HG03439 (cell line): ENCODE measurements at regions not wholly inside any gene's neighbourhood (a gene's known extent, or its start where the extent isn't known, plus 50 kb on each side); places are given as distances from the start of the nearest gene placed in this dataset.
"Not testable (repeated sequence)": the region's sequence is repeated elsewhere in the genome, so short reads cannot be mapped to it uniquely, and the experiment has no call there.

Experiments used
- ATAC-seq: cut with Tn5 transposase; IDR thresholded peaks from one replicate; pipeline ENCODE4 v1.9.1; 2021; ENCODE audit warnings: mild to moderate bottlenecking, moderate library complexity; ENCODE audit not compliant: unreplicated experiment

DNA sequence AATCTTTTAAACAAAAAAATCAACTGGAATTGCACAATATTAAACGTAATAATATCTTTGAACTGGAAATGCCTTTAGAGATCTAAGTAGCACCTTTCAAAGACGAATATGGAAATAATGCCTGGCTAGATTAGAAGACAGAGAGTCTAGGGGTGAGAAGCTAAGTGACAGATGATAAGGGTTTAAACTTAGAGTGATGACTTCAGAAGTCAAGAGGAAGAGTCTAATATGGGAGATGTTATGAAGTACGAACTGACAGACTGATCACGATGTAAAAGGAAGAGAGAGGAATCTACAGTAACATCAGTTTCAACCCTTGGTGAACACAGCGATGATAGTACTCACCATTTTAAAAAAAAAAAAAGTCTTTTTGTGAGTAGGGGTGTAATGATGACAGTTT lies 57.9 kb downstream of the HINT1 start:
- no peak for ATAC-seq

DNA sequence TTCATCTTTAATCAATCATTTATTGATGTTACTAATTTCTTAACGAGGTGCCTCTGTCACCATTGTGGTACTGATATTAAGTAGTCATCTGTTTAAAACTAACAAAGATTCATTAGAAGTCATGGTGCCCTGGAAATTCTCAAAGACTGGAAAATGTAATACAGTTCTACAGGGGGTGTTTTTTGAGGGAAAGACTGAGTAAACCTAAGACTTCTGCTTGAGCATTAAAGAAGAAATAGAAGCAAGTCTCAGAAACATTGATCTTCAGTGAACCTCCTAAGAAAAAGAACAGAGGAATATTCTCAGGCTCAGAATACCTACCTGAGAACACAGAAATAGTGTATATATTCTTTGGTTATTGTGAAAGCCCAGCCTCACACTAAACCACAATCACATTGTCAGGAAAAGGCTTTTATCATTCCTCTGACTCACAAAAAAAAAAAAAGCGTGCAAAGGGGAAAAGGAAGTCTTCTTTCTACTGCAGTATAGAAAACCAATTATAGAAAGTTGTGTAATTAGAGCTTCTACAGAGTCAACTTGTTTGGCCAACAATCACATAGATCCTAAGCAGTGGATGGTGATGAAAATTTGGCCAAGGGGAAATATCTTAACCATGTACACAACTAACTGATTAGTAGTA lies 60.8 kb downstream of the HINT1 start:
- no peak for ATAC-seq

DNA sequence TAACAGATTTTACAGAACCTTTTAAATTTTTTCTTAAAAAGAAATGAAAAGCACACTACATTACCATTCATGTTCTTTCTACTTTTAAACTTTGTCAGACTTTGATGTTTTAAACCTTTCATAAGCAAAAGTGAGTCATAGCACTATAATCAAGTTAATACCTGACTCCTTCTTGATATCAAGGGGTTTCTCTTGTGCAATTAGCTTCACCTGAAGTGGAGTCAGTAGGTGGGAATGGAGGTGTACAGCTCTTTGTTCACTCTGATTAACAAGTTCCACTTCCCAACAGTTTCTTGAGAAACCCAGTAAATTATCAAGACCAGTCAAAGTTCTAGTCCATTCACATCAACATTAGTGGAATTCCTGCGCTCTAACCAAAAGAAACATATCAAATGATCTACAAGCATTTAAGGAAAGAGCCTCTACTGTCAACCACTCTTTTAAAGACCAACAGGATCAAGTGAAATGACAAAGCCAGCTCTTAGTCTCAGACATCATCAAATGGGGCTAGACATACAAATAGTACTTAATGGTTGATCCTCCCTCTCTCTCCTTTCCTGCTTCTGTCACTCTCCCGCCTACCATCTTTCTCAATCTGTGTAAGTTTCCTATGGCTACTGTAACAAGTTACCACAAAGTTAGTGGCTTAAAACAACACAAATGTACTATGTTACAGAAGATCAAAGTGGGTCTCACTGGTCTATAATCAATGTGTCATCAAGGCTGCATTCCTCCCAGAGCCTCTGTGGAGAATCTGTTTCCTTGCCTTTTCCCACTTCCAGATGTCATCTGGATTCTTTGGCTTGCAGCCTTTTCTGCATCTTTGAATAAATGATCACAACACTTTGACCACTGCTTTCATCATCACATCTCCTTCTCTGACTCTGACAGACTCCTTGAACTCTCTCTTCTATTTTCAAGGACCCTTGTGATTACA lies 68.0 kb downstream of the HINT1 start:
- ATAC-seq: no peak

DNA sequence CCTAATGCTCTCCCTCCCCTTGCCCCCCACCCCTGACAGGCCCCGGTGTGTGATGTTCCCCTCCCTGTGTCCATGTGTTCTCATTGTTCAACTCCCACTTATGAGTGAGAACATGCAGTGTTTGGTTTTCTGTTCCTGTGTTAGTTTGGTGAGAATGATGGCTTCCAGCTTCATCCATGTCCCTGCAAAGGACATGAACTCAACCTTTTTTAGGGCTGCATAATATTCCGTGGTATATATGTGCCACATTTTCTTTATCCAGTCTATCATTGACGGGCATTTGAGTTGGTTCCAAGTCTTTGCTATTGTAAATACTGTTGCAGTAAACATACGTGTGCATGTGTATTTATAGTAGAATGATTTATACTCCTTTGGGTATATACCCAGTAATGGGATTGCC lies 69.5 kb downstream of the HINT1 start:
- ATAC-seq: not testable (repeated sequence)

DNA sequence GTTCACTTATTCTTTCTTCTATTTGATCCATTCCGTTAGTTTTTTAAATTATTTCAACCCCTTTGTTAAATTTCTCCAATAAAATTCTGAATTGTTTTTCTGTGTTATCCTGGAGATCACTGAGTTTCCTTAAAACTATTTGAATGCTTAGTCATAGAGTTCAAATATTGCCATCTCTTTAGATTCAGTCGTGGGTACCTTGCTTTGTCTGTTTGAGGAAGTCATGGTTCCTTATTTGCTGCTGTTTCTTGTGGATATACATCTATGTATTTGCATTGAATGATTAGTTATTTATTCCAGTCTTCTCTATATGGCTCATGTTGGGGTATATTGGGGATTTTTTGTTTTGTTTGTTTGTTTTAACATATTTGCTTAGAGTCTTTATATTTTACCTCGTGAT lies 80.6 kb downstream of the HINT1 start:
- no peak for ATAC-seq

DNA sequence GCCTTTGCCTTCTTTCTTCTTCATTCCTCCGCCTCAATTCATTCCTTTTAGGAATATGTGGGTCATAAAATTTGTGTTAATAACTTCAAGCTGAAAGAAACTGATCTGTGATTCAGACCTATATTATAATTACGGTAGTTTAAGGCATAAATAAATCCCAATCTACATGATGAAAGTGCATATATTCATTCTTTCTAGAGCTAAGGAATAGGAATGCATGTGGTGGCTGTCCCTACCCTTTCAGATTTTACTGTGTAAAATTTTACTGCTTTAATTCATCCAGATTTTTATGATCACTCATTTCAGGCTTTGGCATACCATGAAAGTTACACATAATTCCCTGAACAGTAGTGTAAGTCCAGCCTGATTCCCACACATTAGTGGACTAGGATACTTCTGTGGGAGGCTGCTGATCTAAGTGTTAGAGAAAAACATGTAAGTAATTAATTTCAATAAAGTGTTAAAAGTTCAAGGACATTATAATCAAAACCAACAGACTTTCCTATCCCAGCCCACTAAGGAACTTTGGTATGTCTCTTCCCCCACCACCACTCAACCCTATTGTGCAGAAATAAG lies 83.1 kb downstream of the HINT1 start:
- no peak for ATAC-seq

DNA sequence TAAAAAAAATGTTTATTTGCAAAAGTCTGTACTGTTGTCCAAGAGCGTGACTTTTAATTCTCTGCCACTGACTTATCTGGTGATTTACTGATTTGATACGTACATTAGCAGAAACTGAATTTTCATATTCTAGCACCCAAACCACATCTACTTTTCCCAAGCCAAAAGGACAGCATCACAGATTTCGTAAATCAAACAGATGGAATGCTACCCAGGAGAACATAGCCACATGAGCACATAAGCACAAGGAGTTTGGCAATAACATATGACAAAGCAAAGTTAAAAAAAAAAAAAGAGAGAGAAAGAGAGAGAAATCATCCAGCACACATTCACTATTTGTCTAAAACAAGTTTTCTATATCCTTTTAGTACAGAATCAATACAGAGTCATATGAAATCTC lies 83.7 kb downstream of the HINT1 start:
- no peak for ATAC-seq

DNA sequence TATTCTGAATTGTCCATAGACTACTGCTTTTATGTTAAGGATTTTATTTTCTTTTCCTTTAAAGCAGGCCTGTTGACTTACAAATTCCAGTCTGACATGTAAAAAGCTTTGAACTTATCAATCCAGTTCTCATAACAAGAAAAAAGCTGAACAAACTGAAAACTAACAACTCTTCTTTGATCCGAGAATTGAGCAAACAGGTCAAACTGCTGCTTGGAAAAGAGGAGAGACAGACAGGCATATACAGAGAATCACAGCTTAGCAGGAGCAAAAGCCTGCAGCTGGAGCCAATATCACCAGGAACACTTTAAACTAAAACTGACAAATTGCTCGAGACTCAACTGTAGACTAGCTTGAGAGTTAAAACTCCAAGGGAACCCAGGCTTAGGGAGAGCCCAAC lies 85.8 kb downstream of the HINT1 start:
- no peak for ATAC-seq

DNA sequence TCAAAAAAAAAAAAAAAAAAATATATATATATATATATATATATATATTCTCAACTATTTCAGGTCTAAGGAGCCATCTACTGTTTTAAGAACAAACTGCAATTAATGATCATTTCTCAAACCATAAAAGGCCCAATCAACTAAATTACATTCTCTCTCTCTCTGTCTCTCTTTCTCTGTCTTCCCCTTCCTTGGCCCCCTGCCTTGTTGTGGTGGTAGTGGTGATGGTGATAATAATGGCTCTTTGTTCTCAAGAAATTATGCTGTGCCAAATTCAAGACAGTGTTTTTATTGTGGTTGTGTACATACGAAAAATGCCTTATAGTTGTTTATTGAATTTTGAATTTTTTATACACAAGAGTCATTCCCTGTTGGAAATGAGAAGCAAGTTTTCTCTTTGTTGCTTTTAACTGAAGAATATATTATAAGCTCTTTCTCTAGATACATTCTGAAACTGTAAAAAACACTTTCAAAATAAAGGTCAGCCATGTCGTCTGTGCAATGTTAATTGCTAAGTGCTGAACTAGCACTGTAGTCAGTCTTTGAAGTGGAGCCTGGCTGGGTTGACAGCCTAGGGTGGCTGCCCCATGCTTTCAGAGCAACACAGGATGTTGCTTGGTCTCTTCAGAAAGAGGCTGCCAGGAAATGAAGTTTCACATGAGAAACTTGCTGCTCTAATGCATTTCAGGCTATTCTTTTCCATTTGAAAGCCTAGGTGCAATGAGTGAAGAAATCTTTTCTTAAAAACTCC lies 96.0 kb downstream of the HINT1 start:
- ATAC-seq: peak; percentile 83

DNA sequence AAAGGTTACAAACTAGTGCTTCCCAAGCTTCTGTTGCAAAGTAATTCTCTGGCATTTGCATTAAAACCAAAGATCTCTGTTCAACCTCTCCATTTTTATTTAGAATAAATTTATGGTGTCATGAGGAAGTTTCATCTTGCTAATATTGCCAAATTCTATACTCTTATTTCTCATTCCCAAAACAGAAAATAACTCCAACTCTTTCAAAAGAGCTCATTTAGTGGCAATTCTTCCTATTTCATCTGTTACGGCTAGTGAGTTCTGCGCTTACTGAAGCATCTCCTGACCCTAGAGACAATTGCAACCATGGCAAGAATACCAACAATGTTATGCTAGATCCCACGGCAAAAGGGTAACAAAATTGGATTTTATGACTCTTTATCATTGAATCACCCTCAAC lies 97.0 kb downstream of the HINT1 start:
- ATAC-seq: no peak

DNA sequence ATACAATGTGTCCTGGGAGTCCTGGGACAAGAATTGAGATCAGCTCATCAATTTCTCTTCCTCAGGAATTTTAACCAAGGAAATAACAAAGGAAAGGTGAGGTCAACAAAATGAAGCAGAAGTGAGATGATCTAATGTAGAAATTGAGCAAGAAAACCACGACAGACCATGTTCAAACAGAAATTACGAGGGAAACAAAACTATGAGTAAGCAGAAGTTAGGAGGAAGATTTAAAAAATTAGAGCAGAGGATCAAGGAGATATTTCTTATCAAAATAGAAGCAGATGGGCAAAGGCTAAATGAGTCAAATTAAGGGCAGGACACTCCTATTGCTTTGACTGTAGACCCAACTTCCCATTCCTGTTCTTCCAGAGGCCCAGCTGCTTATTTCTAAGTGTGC lies 97.4 kb downstream of the HINT1 start:
- no peak for ATAC-seq

DNA sequence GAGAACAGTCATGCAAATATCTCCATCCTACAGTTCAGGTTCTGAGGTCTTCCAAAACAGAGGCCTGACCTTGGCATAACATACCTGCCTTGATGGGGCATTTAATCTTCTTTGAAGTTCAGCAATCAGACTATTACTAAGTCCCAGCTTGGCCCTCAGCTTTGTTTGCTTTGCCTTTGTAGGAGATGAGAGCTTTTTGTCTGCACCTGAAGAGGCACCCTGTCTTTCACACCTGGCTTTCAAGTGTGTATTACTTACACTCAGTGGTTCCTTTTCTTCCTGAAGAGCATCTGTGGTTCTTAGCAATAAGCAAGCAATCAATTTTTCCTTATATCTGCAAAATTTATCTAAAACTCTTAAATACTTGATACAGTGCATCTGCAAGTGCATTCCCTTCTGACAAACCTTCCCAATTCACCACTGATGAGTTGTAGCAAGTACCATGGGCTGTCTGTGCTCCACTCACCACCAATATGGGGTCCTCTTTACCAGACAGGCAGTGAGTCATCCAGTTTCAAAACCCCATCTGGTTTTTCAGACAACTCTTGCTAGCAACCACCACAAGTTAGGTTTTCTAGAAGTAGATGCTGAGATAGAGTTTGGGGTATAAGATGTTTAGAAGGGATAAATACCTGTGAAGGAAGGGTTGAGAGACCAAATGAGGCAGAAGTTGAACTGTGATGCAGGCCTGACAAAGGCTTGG lies 100.2 kb downstream of the HINT1 start:
- no peak for ATAC-seq

DNA sequence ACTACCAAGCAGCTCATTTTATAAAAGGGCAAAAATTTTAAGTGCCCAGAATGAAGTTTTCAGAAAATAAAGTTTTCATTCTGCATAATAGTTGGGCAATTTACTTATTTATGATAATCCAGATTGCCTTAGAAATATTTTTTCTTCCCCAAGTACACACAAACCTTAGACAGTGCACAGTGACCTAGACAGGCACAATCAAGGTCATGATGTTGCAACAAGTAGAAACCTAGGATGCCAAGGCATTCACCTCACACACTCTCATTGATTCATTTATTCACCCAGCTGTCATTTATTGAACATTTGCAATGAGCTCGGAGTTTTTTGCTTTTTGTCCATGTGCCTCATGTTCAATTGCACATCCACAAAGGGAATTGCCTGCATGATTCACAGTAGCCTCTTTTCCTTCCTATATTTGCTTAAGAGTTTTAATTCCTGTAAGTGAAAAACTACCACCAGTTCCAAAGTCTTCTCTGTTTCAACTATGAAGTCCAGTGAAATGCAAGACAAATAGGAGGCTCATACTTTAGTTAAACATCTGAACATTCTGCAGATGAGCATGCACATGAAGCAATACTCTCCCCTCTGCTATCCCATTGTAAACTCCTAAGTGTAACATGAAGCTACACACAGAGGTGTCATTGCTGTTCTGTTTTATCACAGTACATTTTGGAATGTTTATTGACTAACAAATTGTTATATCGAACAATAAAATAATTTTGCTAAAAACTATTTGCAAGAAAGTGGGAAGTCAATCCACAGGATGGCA lies 122.9 kb downstream of the HINT1 start:
- ATAC-seq: no peak

DNA sequence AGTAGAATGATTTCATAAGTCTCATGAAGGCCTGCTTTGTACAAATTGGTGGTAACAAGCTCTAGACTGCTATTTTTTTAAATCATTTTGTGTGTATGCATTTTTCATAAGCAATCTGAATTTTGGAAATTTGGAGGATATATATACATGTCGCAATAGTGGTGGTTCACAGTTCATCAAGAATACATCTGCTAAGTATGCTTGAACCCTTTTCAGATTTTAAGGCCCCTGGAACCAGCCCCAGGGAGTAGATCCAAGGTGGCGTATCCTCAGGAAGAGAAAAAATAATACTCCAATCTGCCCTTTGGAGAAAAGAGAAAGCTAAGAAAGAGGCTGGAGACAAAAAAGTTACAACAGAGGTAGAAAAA lies 141.6 kb downstream of the HINT1 start:
- no peak for ATAC-seq

DNA sequence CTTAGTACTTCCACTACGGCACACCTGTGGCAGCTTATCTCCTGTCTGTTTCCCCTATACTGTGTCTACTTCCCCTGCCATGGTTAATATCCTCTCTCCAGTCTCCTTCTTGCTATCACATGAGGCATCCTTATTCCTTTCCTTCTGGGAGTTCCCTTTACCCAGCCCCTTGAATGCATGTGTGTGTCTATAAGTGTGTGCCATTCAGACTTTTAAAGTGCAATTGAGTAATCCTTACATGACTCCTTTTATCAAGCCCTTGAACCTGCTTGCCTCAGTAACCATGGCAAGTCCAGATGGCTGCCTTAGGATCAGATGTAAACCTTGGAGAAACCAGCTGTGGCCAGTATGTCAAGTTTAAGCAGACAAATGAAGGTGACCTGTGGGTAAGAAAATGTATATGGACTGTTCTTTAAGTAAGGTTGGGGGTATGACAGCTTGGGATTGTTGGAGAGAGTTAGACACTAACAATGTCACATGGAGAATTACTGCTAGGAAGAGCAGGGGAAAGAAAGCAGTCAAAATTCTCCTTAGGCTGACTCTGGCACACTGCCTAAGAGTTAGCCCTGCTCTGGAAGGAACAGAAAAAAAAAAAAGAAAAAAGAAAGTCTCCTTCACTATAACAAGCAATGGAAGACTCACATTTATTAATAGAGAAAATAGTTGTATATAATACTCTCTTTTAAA lies 142.1 kb downstream of the HINT1 start:
- no peak for ATAC-seq

DNA sequence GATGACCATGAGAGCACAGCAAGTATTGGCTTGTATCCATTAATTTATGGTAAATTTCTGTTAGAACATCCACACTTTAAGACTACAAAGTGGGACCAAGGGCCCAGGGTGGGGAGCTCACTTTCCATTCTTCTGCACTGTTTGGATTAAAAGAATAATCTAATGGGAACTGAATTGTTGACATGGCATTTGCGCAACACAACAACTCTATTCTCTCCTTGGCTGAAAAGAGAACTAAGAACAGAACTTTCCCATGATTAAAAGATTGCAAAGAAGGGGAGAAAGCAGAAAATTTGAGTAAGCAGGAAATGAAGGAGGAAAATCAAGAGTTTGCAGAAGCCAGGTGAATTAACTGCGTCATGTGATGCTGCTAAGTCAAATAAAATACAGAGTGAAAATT lies 143.4 kb downstream of the HINT1 start:
- ATAC-seq: no peak

DNA sequence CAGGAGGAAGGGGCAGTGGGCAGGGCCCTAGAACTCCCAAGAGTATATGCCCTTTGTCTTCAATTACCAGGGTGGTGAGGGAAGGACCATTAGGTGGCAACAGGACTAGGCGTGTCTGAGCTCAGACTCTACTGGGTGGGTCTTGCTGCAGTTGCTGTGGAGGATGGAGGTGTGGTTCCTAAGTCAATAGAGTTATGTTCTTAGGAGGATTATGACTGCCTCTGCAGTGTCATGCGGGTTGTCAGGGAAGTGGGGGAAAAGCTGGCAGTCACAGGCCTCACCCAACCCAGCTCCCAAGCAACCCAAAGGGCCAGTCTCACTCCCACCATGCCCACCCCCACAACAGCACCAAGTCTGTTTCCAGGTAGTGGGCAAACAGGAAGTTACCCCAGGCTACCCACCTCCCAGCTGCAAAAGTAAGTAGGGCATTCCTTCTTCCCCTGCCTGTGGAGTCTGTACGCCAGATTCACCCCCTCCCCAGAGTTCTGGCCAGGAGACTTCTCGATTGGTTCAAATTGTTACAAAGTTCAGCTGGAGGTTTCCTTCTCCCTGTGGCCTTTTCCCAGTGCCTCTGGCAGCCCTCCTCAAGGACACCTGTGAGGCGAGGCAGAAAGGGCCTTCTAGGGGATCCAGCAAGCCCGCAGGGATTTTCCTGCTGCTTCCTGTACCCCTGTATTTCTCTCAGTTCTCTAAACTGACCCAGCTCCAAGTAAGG lies 145.3 kb downstream of the HINT1 start:
- ATAC-seq: no peak

DNA sequence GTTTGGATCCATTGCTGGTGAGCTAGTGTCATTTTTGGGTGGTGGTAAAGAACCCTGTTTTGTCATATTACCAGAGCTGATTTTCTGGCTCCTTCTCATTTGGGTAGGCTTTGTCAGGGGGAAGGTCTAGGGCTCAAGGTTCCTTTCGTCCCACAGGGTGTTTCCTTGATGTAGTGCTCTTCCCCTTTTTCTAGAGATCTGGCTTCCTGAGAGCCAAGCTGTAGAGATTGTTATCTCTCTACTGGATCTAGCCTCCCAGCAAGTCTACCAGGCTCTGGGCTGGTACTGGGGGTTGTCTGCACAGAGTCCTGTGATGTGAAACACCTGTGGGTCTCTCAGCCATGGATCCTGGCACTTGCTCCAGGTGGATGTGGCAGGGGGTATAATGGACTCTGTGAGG lies 145.9 kb downstream of the HINT1 start:
- ATAC-seq: no peak

DNA sequence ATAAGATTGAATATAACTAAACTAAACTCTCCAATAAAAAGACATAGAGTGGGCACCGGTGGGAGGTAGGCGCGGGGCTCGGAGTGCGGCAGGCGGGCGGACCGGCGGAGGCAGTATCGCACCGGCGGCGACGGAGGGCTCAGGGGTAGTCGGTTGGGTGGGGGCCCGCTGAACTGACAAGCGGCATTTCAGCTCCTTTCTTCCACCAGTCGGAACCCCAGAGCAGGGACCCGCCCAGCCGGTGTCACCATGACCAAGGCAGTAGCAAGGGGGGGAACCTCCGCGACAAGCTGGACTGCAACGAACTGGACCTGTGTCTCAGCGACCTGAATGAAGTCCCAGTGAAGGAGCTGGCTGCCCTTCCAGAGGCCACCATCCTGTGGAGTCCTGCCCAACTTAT lies 156.7 kb downstream of the HINT1 start:
- no peak for ATAC-seq
